ENCODE measurements at regions not wholly inside any gene's neighbourhood (a gene's known extent, or its start where the extent isn't known, plus 50 kb on each side); places are given as distances from the start of the nearest gene placed in this dataset.

GRCh38 chrX:87434618-87435017, 83.0 kb upstream of the KLHL4 start:
- TF ChIP-seq, protein P1, sequence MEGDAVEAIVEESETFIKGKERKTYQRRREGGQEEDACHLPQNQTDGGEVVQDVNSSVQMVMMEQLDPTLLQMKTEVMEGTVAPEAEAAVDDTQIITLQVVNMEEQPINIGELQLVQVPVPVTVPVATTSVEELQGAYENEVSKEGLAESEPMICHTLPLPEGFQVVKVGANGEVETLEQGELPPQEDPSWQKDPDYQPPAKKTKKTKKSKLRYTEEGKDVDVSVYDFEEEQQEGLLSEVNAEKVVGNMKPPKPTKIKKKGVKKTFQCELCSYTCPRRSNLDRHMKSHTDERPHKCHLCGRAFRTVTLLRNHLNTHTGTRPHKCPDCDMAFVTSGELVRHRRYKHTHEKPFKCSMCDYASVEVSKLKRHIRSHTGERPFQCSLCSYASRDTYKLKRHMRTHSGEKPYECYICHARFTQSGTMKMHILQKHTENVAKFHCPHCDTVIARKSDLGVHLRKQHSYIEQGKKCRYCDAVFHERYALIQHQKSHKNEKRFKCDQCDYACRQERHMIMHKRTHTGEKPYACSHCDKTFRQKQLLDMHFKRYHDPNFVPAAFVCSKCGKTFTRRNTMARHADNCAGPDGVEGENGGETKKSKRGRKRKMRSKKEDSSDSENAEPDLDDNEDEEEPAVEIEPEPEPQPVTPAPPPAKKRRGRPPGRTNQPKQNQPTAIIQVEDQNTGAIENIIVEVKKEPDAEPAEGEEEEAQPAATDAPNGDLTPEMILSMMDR (conservative IDR thresholded peaks at IDR 0.05 in 1 of 2, IDR thresholded peaks at IDR 0.05 in 1 of 2; ENCODE audit: extremely low read depth in 1 of 2, insufficient read depth in 1 of 2, low read depth in 1 of 2, low read length in 2 of 2): no peak
- no peak for TF ChIP-seq EZH2 (IDR thresholded peaks at IDR 0.05; ENCODE audit: borderline replicate concordance, low read length)
